Lower lobe of right lung (tissue), 2 donors: ENCODE measurements at regions not wholly inside any gene's neighbourhood (a gene's known extent, or its start where the extent isn't known, plus 50 kb on each side); places are given as distances from the start of the nearest gene placed in this dataset.
"Not testable (repeated sequence)": the region's sequence is repeated elsewhere in the genome, so short reads cannot be mapped to it uniquely, and the experiment has no call there.

Experiments
- ATAC-seq, 2 donors: fragments of 200-7000 bp; cut with Tn5 transposase; one replicate each; pipeline ENCODE4 v1.9.1; 2020 to 2022; ENCODE audit warnings: mild to moderate bottlenecking in 2 of 2, moderate library complexity in 2 of 2
- DNase-seq: peaks from one replicate; pipeline ENCODE4 v3.0.0-alpha.2; 2020
- H3K27ac ChIP-seq: fragments of 200-600 bp; one replicate; pipeline ENCODE4 v1.8.0; 2022
- H3K27me3 ChIP-seq: fragments of 200-600 bp; one replicate; pipeline ENCODE4 v1.8.0; 2022; ENCODE audit warnings: low read depth
- H3K36me3 ChIP-seq: fragments of 200-600 bp; one replicate; pipeline ENCODE4 v1.8.0; 2022; ENCODE audit warnings: mild to moderate bottlenecking
- H3K4me1 ChIP-seq: fragments of 200-600 bp; one replicate; pipeline ENCODE4 v1.8.0; 2022
- H3K4me3 ChIP-seq: fragments of 200-600 bp; one replicate; pipeline ENCODE4 v1.8.0; 2022; ENCODE audit warnings: mild to moderate bottlenecking
- H3K9me3 ChIP-seq: fragments of 200-600 bp; one replicate; pipeline ENCODE4 v1.8.0; 2022
- CTCF ChIP-seq: fragments of 200-600 bp; IDR thresholded peaks from one replicate; pipeline ENCODE4 v1.8.0; 2022; ENCODE audit warnings: antibody characterized with exemption, mild to moderate bottlenecking
- intact Hi-C: fragments of 100-400 bp; cut with DNase I; formaldehyde crosslinking; loops from one replicate; pipeline ENCODE4 v1.11.0; 2022
- donor health status: DM: no; HTN: yes; CAD: no; lungs with severe emphysema.

GRCh38 chr2:207375207-207375875 lies 154.4 kb upstream of the CREB1 start:
- no peak overlapping the region for H3K4me3 ChIP-seq
- DNase-seq (no peak), ATAC-seq (no peak)
- H3K4me1 ChIP-seq = no peaks in the 10 kb centered on the region
- no peak for TF ChIP-seq CTCF
- no peak overlapping the region for H3K27ac ChIP-seq
- intact Hi-C loops = no loop called here
- peaks cover 13% of the 10 kb centered on the region for H3K9me3 ChIP-seq
- H3K27me3 ChIP-seq = no peaks in the 10 kb centered on the region
- no peaks in the 10 kb centered on the region for H3K36me3 ChIP-seq

GRCh38 chr2:207378620-207379019 lies 151.1 kb upstream of the CREB1 start:
- intact Hi-C loops, H3K27ac ChIP-seq, H3K4me3 ChIP-seq, H3K27me3 ChIP-seq, H3K4me1 ChIP-seq, H3K36me3 ChIP-seq, DNase-seq, ATAC-seq: not testable (repeated sequence)
- H3K9me3 ChIP-seq = peaks cover 18% of the 10 kb centered on the region

- no peak overlapping the region for H3K27ac ChIP-seq
- no peak for DNase-seq
- H3K9me3 ChIP-seq = peaks cover 7% of the 10 kb centered on the region
- no peak for TF ChIP-seq CTCF
- no peak for ATAC-seq
- H3K27me3 ChIP-seq = no peaks in the 10 kb centered on the region
- H3K4me3 ChIP-seq = no peak overlapping the region
- H3K4me1 ChIP-seq = no peaks in the 10 kb centered on the region
- intact Hi-C loops = no loop called here
- H3K36me3 ChIP-seq = no peaks in the 10 kb centered on the region
Measured at GRCh38 chr2:207385076-207385475, 144.7 kb upstream of the CREB1 start.

- Histone ChIP-seq H3K27ac (no peak overlapping the region), H3K4me3 (no peak overlapping the region), H3K27me3 (no peaks in the 10 kb centered on the region), H3K36me3 (no peaks in the 10 kb centered on the region), H3K9me3 (peaks cover 7% of the 10 kb centered on the region), H3K4me1 (no peaks in the 10 kb centered on the region)
- ATAC-seq (no peak), DNase-seq (no peak)
- intact Hi-C loops = no loop called here
- TF ChIP-seq CTCF = no peak
Measured at GRCh38 chr2:207385903-207386302, 143.9 kb upstream of the CREB1 start.

GRCh38 chr2:207387001-207387571 lies 142.7 kb upstream of the CREB1 start:
- intact Hi-C loops = no loop called here
- no peaks in the 10 kb centered on the region for H3K4me1 ChIP-seq
- peaks cover 7% of the 10 kb centered on the region for H3K9me3 ChIP-seq
- no peaks in the 10 kb centered on the region for H3K27me3 ChIP-seq
- no peak overlapping the region for H3K4me3 ChIP-seq
- ATAC-seq (no peak), DNase-seq (no peak)
- H3K36me3 ChIP-seq = no peaks in the 10 kb centered on the region
- no peak overlapping the region for H3K27ac ChIP-seq
- no peak for TF ChIP-seq CTCF

- no peaks in the 10 kb centered on the region for H3K9me3 ChIP-seq
- no peak overlapping the region for H3K4me3 ChIP-seq
- H3K36me3 ChIP-seq = no peaks in the 10 kb centered on the region
- ATAC-seq (no peak), DNase-seq (no peak)
- no peaks in the 10 kb centered on the region for H3K4me1 ChIP-seq
- no peaks in the 10 kb centered on the region for H3K27me3 ChIP-seq
- TF ChIP-seq CTCF = no peak
- no peak overlapping the region for H3K27ac ChIP-seq
- intact Hi-C loops = no loop called here
Measured at GRCh38 chr2:207390302-207391095, 139.3 kb upstream of the CREB1 start.
